ENCODE measurements at regions not wholly inside any gene's neighbourhood (a gene's known extent, or its start where the extent isn't known, plus 50 kb on each side); places are given as distances from the start of the nearest gene placed in this dataset.

DNA sequence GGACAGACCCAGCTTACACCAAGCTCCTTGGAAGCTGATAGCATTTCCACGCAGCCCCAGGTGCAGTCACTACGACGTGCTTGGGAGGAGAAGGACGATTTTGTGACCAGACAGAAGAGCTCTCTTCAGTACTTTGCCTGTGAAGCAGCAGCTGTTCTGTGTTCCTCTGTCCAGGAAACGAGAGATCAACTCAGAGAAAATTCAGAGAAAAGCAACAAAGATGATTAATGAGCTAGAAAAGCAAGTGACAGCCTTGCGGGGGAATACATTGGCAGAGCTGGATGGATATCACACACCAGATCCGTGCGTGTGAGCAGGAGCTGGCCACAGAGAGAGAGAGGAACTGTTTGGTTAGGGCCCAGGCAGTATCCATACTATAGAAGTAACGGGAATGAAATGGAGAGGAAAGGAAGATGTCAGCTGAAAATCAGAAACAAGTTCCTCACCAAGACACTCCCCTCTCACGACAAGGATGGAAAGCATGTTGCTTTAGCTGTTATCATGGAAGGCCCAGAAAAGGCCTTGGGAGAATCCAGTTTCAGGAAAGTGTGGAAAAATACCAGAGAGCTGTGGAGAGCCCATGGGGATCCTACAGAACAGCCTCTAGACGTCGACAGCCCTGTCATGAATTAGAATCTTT lies 106.2 kb downstream of the TOMM20 start:
- DNase-seq (ENCODE audit: low read depth): no peak
- TF ChIP-seq, protein P1, sequence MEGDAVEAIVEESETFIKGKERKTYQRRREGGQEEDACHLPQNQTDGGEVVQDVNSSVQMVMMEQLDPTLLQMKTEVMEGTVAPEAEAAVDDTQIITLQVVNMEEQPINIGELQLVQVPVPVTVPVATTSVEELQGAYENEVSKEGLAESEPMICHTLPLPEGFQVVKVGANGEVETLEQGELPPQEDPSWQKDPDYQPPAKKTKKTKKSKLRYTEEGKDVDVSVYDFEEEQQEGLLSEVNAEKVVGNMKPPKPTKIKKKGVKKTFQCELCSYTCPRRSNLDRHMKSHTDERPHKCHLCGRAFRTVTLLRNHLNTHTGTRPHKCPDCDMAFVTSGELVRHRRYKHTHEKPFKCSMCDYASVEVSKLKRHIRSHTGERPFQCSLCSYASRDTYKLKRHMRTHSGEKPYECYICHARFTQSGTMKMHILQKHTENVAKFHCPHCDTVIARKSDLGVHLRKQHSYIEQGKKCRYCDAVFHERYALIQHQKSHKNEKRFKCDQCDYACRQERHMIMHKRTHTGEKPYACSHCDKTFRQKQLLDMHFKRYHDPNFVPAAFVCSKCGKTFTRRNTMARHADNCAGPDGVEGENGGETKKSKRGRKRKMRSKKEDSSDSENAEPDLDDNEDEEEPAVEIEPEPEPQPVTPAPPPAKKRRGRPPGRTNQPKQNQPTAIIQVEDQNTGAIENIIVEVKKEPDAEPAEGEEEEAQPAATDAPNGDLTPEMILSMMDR (conservative IDR thresholded peaks at IDR 0.05; ENCODE audit: control insufficient read depth, insufficient read depth, low read depth, low read length): no peak

DNA sequence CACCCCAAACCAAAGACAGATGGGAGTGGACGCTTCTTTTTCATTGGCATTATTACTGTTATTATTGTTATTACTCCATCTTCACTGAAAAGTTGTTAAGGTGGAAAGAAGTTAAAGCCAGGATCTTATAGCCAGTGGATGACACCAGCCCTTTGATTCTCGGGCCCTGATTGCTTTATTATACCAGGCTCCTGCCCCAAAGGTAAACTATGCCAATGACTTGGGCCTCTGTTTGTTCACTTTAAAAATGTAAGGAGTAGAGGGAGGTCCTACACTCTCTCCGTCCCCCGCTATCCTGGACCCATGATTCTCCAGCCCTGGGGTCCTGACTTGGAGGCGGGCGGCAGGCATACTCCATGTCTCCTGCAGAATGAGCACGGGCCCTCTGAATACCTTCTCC lies 106.8 kb downstream of the TOMM20 start:
- DNase-seq (ENCODE audit: low read depth): no peak
- H3K4me3 ChIP-seq (ENCODE audit: control insufficient read depth, low read depth, low read length): no peak overlapping the region
- TF ChIP-seq, protein P1 (conservative IDR thresholded peaks at IDR 0.05; ENCODE audit: control insufficient read depth, insufficient read depth, low read depth, low read length): no peak

More for the DNA sequence above, 106.2 kb downstream of the TOMM20 start:
- no peak overlapping the region for H3K4me3 ChIP-seq (ENCODE audit: control insufficient read depth, low read depth, low read length)

DNA sequence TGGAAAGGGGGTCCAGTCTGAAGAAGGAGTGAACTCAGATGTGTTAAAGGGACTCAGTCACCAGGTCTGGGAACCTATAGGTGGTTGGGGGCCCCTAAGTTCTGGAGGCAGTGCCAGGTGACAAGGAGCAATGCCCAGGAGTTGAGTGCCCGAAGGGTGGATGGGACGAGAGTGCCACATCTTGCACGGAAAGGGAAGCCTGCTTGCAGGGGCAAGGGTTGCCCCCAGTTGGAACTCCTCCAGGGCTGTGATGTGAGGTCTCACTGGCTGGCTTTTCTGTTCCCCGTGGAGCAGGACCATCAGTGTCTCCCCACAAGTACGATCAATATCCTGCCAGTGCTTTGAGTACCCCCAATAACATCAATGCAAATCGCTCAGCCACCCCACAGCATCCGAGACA lies 107.3 kb downstream of the TOMM20 start:
- no peak overlapping the region for H3K4me3 ChIP-seq (ENCODE audit: control insufficient read depth, low read depth, low read length)
- TF ChIP-seq, protein P1 (conservative IDR thresholded peaks at IDR 0.05; ENCODE audit: control insufficient read depth, insufficient read depth, low read depth, low read length): no peak
- no peak for DNase-seq (ENCODE audit: low read depth)

DNA sequence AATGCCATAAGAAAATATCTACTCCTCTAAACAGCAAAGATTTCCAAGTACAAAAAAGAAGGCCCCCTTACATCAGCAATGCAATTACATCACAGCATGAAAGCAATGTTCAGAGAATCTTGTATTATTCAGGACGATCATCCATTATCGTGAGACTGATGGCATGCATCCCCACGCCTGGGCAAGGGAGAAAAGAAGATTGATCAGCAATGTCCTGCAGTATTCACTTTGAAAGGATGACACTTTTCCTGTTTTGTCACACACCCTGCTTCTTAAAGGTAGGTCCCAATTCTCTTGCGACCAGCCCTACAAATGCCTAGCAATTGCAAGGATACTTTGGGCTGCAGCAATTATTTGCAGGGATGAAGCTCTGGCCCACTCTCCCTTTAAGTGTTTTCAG lies 108.7 kb downstream of the TOMM20 start:
- no peak for DNase-seq (ENCODE audit: low read depth)
- no peak overlapping the region for H3K4me3 ChIP-seq (ENCODE audit: control insufficient read depth, low read depth, low read length)
- TF ChIP-seq, protein P1 (conservative IDR thresholded peaks at IDR 0.05; ENCODE audit: control insufficient read depth, insufficient read depth, low read depth, low read length): no peak

DNA sequence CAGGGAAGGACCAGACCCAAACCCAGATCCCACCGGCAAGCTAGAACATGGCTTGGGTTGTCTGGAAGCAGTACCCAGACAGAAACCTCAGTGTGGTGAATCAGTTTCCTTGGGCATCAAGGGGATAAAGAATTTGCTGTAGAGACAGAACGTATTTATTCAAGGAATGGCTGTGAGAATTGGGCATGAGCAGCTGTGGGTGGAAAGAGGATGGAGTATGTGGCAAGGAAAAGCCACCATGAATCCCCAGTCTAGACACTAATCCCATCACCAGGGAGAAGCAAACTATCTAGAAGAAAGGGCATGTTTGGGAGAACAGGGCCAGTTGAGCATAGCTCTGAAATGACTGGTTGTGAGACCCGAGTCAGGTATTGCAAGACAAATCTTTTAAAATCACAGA lies 109.2 kb downstream of the TOMM20 start:
- H3K4me3 ChIP-seq (ENCODE audit: control insufficient read depth, low read depth, low read length): no peak overlapping the region
- no peak for DNase-seq (ENCODE audit: low read depth)
- TF ChIP-seq, protein P1 (conservative IDR thresholded peaks at IDR 0.05; ENCODE audit: control insufficient read depth, insufficient read depth, low read depth, low read length): no peak

DNA sequence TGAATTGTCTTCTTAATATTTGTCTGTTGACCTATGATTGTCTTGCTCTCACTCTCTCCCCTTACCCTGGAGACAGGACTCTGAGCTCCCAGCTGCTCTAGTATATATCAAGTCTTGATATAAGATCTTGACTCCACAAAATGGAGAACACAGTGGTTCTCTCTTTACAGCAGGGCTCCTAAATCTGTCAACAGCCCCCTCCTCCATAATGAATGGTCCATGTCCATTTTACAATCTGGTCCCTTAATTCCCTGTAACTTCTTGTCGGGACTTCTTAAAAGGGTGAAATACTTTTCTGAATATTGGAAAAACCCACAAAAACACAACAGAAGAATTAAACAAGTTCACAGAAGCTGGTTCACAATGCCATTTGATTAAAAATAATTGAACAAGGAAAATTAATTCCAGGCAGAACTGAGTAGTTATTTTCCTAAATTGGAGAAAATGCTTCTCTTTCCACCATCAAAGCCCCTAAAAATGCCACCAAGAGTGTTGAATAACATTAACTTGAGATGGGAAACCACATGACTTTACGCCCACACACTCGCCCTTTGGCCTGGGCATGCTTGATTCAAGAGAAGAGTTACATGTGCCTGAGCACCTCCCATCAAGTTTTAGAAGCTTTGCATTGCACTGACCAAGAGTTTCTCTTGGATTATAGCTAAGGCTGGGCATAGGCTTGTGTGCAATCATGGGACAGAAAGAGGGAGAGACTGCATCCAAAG lies 109.8 kb downstream of the TOMM20 start:
- no peak for DNase-seq (ENCODE audit: low read depth)
- H3K4me3 ChIP-seq (ENCODE audit: control insufficient read depth, low read depth, low read length): no peak overlapping the region
- TF ChIP-seq, protein P1 (conservative IDR thresholded peaks at IDR 0.05; ENCODE audit: control insufficient read depth, insufficient read depth, low read depth, low read length): no peak

Data from fibroblast of mammary gland (primary cell).